Nephron (organoid): ENCODE measurements at regions not wholly inside any gene's neighbourhood (a gene's known extent, or its start where the extent isn't known, plus 50 kb on each side); places are given as distances from the start of the nearest gene placed in this dataset.

ENCODE experiments used
- H3K27ac Mint-ChIP-seq, 3 experiments: 2 replicates each; pipeline ENCODE4 v1.8.0; 2020; ENCODE audit warnings: mixed read lengths in 3 of 3, mild to moderate bottlenecking in 2 of 3, moderate library complexity in 1 of 3
- H3K27me3 Mint-ChIP-seq: 2 replicates; pipeline ENCODE4 v1.8.0; 2021; ENCODE audit warnings: low read depth, mild to moderate bottlenecking, moderate library complexity, mixed read lengths
- H3K36me3 Mint-ChIP-seq: 2 replicates; pipeline ENCODE4 v1.8.0; 2020; ENCODE audit warnings: low read depth, mixed read lengths
- H3K4me1 Mint-ChIP-seq: 2 replicates; pipeline ENCODE4 v1.8.0; 2020; ENCODE audit warnings: mixed read lengths
- H3K4me3 Mint-ChIP-seq, 3 experiments: 2 replicates each; pipeline ENCODE4 v1.8.0; 2020; ENCODE audit warnings: mild to moderate bottlenecking in 3 of 3, mixed read lengths in 3 of 3, moderate library complexity in 2 of 3
- H3K9me3 Mint-ChIP-seq: 2 replicates; pipeline ENCODE4 v1.8.0; 2020; ENCODE audit warnings: mixed read lengths
- TF ChIP-seq, protein P1 (sequence below), 3 experiments: fragments of 200-600 bp; sonication (generic); IDR thresholded peaks; one replicate each; pipeline ENCODE4 v1.5.0; 2021; ENCODE audit warnings: antibody characterized with exemption in 3 of 3; ENCODE audit not compliant: unreplicated experiment in 3 of 3

DNA sequence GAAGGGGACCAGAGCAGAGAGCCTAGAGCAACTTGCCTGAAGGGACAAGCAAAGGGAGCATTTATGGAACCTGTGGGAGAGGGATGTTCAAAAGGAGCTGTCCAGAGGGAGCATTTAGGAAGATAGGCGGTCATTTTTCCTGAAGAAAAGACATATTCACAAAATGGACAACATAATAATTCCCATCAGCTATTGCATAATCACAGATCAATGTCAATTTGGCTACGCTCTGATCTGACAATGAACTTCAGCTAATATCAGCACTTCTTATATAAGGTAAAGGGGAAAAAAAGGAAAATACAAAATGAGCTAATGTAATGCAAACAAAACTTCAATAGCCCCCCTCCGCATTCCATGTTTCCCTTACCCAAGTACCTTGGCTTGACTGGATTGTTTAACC, 291.1 kb upstream of the CDH7 start:
- no peaks in the 10 kb centered on the region for H3K4me1 Mint-ChIP-seq
- H3K4me3 Mint-ChIP-seq: no peak overlapping the region
- H3K27ac Mint-ChIP-seq: no peak overlapping the region
- H3K9me3 Mint-ChIP-seq: no peaks in the 10 kb centered on the region
- TF ChIP-seq, protein P1, sequence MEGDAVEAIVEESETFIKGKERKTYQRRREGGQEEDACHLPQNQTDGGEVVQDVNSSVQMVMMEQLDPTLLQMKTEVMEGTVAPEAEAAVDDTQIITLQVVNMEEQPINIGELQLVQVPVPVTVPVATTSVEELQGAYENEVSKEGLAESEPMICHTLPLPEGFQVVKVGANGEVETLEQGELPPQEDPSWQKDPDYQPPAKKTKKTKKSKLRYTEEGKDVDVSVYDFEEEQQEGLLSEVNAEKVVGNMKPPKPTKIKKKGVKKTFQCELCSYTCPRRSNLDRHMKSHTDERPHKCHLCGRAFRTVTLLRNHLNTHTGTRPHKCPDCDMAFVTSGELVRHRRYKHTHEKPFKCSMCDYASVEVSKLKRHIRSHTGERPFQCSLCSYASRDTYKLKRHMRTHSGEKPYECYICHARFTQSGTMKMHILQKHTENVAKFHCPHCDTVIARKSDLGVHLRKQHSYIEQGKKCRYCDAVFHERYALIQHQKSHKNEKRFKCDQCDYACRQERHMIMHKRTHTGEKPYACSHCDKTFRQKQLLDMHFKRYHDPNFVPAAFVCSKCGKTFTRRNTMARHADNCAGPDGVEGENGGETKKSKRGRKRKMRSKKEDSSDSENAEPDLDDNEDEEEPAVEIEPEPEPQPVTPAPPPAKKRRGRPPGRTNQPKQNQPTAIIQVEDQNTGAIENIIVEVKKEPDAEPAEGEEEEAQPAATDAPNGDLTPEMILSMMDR (IDR thresholded peaks at IDR 0.05; ENCODE audit: unreplicated experiment in 3 of 3): no peak
- no peaks in the 10 kb centered on the region for H3K27me3 Mint-ChIP-seq
- no peaks in the 10 kb centered on the region for H3K36me3 Mint-ChIP-seq

DNA sequence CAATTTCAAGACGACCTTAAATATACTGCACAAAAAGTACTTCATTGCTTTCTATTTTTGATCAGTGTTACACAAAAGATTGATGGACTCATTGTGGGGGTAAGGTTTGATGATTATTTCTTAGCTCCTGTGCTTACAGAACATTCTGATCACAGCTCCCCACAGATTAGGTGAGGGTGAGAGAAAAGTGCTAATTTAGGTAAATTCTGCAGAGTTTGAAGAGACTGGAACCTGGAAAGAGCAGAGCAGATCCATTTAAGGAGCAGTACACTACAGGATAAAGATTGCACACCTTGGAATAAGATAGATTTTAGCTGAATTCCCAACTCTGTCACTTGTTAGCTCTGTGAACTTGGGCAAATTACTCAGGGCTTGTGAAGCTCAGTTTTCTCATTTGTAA, 291.9 kb upstream of the CDH7 start:
- no peaks in the 10 kb centered on the region for H3K36me3 Mint-ChIP-seq
- no peaks in the 10 kb centered on the region for H3K4me1 Mint-ChIP-seq
- no peaks in the 10 kb centered on the region for H3K27me3 Mint-ChIP-seq
- H3K4me3 Mint-ChIP-seq: no peak overlapping the region
- TF ChIP-seq, protein P1 (IDR thresholded peaks at IDR 0.05; ENCODE audit: unreplicated experiment in 3 of 3): no peak
- H3K27ac Mint-ChIP-seq: no peak overlapping the region
- H3K9me3 Mint-ChIP-seq: no peaks in the 10 kb centered on the region

DNA sequence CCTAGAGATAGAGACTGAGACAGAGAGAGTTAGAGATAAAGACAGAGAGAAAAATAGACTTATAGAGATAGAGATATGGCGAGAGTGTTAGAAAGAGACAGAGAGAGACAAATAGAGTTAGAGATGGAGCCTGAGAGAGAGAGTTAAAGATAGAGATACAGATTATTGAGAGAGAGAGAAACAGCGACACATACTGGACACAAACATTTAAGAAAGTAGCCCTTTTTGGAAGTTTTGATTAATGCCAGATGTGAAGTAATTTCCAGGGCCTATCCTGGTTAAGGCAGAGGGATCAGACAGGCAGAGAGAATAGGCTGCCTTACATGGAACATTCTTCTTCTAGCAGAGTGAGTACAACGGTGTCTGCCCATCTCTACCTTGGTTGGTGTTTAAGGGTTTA, 311.6 kb upstream of the CDH7 start:
- Mint-ChIP-seq H3K9me3 (no peaks in the 10 kb centered on the region), H3K27me3 (no peaks in the 10 kb centered on the region), H3K4me3 (no peak overlapping the region), H3K27ac (peak overlapping the region in 1 of 3 experiments; percentile 8), H3K36me3 (peaks cover 3% of the 10 kb centered on the region), H3K4me1 (no peaks in the 10 kb centered on the region)
- TF ChIP-seq, protein P1 (IDR thresholded peaks at IDR 0.05; ENCODE audit: unreplicated experiment in 3 of 3): peak in 2 of 3 experiments; percentile 29 to 49

DNA sequence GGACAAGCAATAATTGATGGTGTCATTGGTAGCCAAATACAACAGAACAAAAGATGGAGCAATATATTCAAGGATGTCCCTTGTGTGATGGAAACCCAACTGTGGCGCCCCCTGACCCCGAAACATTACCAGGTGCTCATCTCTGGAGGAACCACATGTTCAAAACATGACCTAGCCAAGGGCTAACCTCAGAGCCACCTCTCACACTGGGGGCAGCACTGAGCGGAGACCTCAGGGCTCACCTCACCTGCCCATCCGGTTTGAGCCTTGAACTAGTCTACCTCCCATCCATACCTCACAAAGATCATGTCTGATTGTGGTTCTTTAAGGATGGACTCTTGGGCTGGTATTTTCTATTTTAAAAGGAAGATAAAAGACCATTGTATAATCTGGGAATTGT, 314.4 kb upstream of the CDH7 start:
- peaks cover 3% of the 10 kb centered on the region for H3K36me3 Mint-ChIP-seq
- no peak overlapping the region for H3K27ac Mint-ChIP-seq
- TF ChIP-seq, protein P1 (IDR thresholded peaks at IDR 0.05; ENCODE audit: unreplicated experiment in 3 of 3): no peak
- no peak overlapping the region for H3K4me3 Mint-ChIP-seq
- no peaks in the 10 kb centered on the region for H3K27me3 Mint-ChIP-seq
- H3K9me3 Mint-ChIP-seq: no peaks in the 10 kb centered on the region
- H3K4me1 Mint-ChIP-seq: no peaks in the 10 kb centered on the region

DNA sequence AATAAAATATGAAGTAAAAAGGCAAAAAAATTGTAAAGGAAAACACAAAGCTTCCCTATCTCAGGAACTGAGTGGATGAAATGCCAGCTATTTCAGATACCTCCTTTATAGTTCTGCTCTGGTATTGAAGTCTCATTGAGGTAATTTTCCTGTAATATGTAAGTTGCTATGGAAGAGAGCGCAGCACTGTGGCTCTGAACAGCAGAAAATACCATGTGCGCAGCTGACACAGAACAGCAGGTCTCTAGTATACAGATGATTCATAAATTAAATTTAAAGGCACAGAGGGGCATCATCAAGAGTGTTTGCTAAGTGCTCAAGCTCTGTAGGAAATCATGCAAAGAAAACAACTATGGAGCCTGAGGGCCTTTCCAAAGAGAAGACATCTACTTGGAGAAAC, 315.3 kb upstream of the CDH7 start:
- Mint-ChIP-seq H3K9me3 (no peaks in the 10 kb centered on the region), H3K36me3 (peaks cover 3% of the 10 kb centered on the region), H3K27ac (no peak overlapping the region), H3K27me3 (no peaks in the 10 kb centered on the region), H3K4me3 (no peak overlapping the region), H3K4me1 (no peaks in the 10 kb centered on the region)
- TF ChIP-seq, protein P1 (IDR thresholded peaks at IDR 0.05; ENCODE audit: unreplicated experiment in 3 of 3): no peak

DNA sequence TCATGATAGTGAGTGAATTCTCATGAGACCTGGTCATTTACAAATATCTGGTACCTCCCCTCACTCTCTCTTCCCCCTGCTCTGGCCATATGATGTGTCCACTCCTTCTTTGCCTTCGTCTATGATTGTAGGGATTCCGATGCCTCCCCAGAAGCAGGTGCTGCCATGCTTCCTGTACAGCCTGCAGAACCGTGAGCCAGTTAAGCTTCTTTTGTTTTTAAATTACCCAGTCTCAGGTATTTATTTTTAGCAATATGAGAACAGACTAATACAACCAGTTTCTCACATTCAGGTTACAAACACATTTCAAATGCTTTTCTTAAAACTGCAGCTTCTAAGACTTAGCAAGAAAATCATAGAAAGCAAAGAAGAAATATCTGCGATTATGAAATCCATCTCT, 321.2 kb upstream of the CDH7 start:
- Mint-ChIP-seq H3K27me3 (no peaks in the 10 kb centered on the region), H3K4me3 (no peak overlapping the region), H3K27ac (peak overlapping the region in 1 of 3 experiments; percentile 40), H3K36me3 (peaks cover 7% of the 10 kb centered on the region), H3K9me3 (peaks cover 3% of the 10 kb centered on the region), H3K4me1 (peaks cover 9% of the 10 kb centered on the region)
- TF ChIP-seq, protein P1 (IDR thresholded peaks at IDR 0.05; ENCODE audit: unreplicated experiment in 3 of 3): no peak
